Astrocyte (in vitro differentiated cells and primary cell): ENCODE measurements at regions not wholly inside any gene's neighbourhood (a gene's known extent, or its start where the extent isn't known, plus 50 kb on each side); places are given as distances from the start of the nearest gene placed in this dataset.

ENCODE experiments used
- DNase-seq: peaks from one replicate; pipeline ENCODE4 v3.0.0-alpha.2; 2010; ENCODE audit warnings: low read depth
- FAIRE-seq: peaks from 2 replicates; lab custom pipeline; 2011; peaks lifted over from hg19 to GRCh38; lab: Jason Lieb, UNC
- H2AFZ ChIP-seq: 2 replicates; pipeline ENCODE4 v1.6.0; 2012; ENCODE audit warnings: low read depth, low read length, inconsistent platforms
- H3K27ac ChIP-seq: 2 replicates; pipeline ENCODE4 v1.5.1; 2011; ENCODE audit warnings: low read depth, low read length, inconsistent platforms
- H3K27me3 ChIP-seq: 2 replicates; pipeline ENCODE4 v1.6.0; 2011; ENCODE audit warnings: low read length, inconsistent platforms; ENCODE audit not compliant: insufficient read depth
- H3K36me3 ChIP-seq: 2 replicates; pipeline ENCODE4 v1.5.1; 2011; ENCODE audit warnings: low read length, inconsistent platforms; ENCODE audit not compliant: insufficient read depth
- H3K4me1 ChIP-seq: 2 replicates; pipeline ENCODE4 v1.5.1; 2011; ENCODE audit warnings: low read length, inconsistent platforms; ENCODE audit not compliant: insufficient read depth
- H3K4me2 ChIP-seq: 2 replicates; pipeline ENCODE4 v1.6.0; 2012; ENCODE audit warnings: low read length, inconsistent platforms
- H3K4me3 ChIP-seq: 2 replicates; pipeline ENCODE4 v1.5.1; 2011; ENCODE audit warnings: low read depth, mild to moderate bottlenecking, low read length, inconsistent platforms; ENCODE audit not compliant: insufficient read depth
- H3K79me2 ChIP-seq: 2 replicates; pipeline ENCODE4 v1.6.0; 2012; ENCODE audit warnings: mild to moderate bottlenecking, low read length, inconsistent platforms; ENCODE audit not compliant: insufficient read depth
- H3K9ac ChIP-seq: 2 replicates; pipeline ENCODE4 v1.6.0; 2012; ENCODE audit warnings: mild to moderate bottlenecking, low read length, inconsistent platforms
- H3K9me3 ChIP-seq: 2 replicates; pipeline ENCODE4 v1.5.1; 2012; ENCODE audit warnings: low read depth, mild to moderate bottlenecking, low read length, inconsistent platforms; ENCODE audit not compliant: insufficient read depth
- H4K20me1 ChIP-seq: 2 replicates; pipeline ENCODE4 v1.6.0; 2012; ENCODE audit warnings: low read length, inconsistent platforms; ENCODE audit not compliant: insufficient read depth
- H3K27ac Mint-ChIP-seq: one replicate; pipeline ENCODE4 v1.8.0; 2021; ENCODE audit warnings: mild to moderate bottlenecking, mixed read lengths; ENCODE audit not compliant: unreplicated experiment
- H3K27me3 Mint-ChIP-seq: one replicate; pipeline ENCODE4 v1.8.0; 2021; ENCODE audit warnings: low read depth, mixed read lengths; ENCODE audit not compliant: unreplicated experiment
- H3K36me3 Mint-ChIP-seq: one replicate; pipeline ENCODE4 v1.8.0; 2021; ENCODE audit warnings: low read depth, mixed read lengths; ENCODE audit not compliant: unreplicated experiment
- H3K4me1 Mint-ChIP-seq: one replicate; pipeline ENCODE4 v1.8.0; 2021; ENCODE audit warnings: low read depth, mixed read lengths; ENCODE audit not compliant: unreplicated experiment
- H3K4me3 Mint-ChIP-seq: one replicate; pipeline ENCODE4 v1.8.0; 2021; ENCODE audit warnings: mild to moderate bottlenecking, moderate library complexity, mixed read lengths; ENCODE audit not compliant: unreplicated experiment
- H3K9me3 Mint-ChIP-seq: one replicate; pipeline ENCODE4 v1.8.0; 2021; ENCODE audit warnings: mild to moderate bottlenecking, mixed read lengths; ENCODE audit not compliant: unreplicated experiment
- CTCF ChIP-seq: IDR thresholded peaks from 2 replicates; pipeline ENCODE4 v1.5.1; 2011; ENCODE audit warnings: low read depth, mild to moderate bottlenecking, inconsistent platforms, low read length, moderate library complexity; ENCODE audit not compliant: insufficient read depth
- EZH2 ChIP-seq: IDR thresholded peaks from 2 replicates; pipeline ENCODE4 v1.6.1; 2012; ENCODE audit warnings: mild to moderate bottlenecking, low read length, inconsistent platforms; ENCODE audit not compliant: insufficient read depth

- Histone ChIP-seq H3K4me2 (no peak overlapping the region), H3K27ac (no peak overlapping the region), H3K9ac (no peak overlapping the region), H3K27me3 (peaks cover 2% of the 10 kb centered on the region), H2AFZ (no peak overlapping the region), H3K79me2 (no peaks in the 10 kb centered on the region), H3K4me1 (no peaks in the 10 kb centered on the region), H3K4me3 (no peak overlapping the region), H4K20me1 (no peaks in the 10 kb centered on the region), H3K36me3 (no peaks in the 10 kb centered on the region), H3K9me3 (no peaks in the 10 kb centered on the region)
- peaks cover 17% of the 10 kb centered on the region for H3K27me3 Mint-ChIP-seq
- no peaks in the 10 kb centered on the region for H3K36me3 Mint-ChIP-seq
- no peaks in the 10 kb centered on the region for H3K9me3 Mint-ChIP-seq
- no peak for FAIRE-seq
- H3K4me1 Mint-ChIP-seq = no peaks in the 10 kb centered on the region
- no peak overlapping the region for H3K4me3 Mint-ChIP-seq
- no peak for DNase-seq
- no peak overlapping the region for H3K27ac Mint-ChIP-seq
- TF ChIP-seq CTCF (no peak), EZH2 (no peak)
These were observed 167.9 kb downstream of the NUP210 start for GRCh38 chr3:13252207-13252606.

DNA sequence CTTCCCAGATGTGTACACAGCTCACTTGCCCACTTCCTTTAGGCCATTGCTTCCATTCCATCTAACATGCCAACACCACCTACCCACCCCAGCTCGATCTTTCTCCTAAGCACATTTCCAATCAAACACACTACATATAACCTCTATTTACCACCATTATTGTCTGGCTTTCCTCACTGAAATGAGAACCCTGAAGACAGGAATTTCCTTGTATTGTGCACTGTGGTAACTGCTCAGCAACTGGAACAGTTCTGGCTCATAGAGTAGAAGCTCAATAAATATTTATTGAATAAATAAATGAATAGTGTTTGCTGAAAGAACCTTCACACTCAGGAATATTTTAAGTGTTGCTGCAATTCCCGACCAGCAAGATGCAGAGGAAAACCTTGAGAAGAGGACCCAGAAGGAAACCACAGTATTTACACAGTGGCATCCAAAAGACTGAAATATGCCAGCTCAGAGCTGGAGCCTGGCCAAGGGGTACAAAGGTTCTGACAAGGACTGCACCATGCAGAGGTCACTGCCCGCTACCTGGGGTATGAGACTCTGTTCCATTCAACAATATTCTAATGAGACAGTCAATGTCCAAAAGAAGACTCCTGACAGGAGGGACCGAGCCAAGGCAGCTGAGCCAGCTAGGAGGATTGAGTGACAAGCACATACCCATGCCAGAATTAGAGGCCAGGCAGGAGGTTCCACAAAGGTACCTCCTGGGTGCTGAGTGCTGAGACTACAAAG, 168.8 kb downstream of the NUP210 start:
- H3K27ac Mint-ChIP-seq = no peak overlapping the region
- H3K4me3 Mint-ChIP-seq = no peak overlapping the region
- H3K9me3 Mint-ChIP-seq = no peaks in the 10 kb centered on the region
- no peak overlapping the region for H2AFZ ChIP-seq
- no peak overlapping the region for H3K4me3 ChIP-seq
- no peaks in the 10 kb centered on the region for H3K36me3 Mint-ChIP-seq
- H3K27me3 Mint-ChIP-seq = peaks cover 20% of the 10 kb centered on the region
- no peaks in the 10 kb centered on the region for H4K20me1 ChIP-seq
- H3K4me2 ChIP-seq = no peak overlapping the region
- H3K27ac ChIP-seq = no peak overlapping the region
- H3K36me3 ChIP-seq = no peaks in the 10 kb centered on the region
- H3K79me2 ChIP-seq = no peaks in the 10 kb centered on the region
- no peak for DNase-seq
- no peaks in the 10 kb centered on the region for H3K4me1 ChIP-seq
- H3K27me3 ChIP-seq = peaks cover 2% of the 10 kb centered on the region
- no peak for TF ChIP-seq EZH2
- no peak for TF ChIP-seq CTCF
- no peak overlapping the region for H3K9ac ChIP-seq
- no peaks in the 10 kb centered on the region for H3K4me1 Mint-ChIP-seq
- no peaks in the 10 kb centered on the region for H3K9me3 ChIP-seq
- FAIRE-seq = no peak

DNA sequence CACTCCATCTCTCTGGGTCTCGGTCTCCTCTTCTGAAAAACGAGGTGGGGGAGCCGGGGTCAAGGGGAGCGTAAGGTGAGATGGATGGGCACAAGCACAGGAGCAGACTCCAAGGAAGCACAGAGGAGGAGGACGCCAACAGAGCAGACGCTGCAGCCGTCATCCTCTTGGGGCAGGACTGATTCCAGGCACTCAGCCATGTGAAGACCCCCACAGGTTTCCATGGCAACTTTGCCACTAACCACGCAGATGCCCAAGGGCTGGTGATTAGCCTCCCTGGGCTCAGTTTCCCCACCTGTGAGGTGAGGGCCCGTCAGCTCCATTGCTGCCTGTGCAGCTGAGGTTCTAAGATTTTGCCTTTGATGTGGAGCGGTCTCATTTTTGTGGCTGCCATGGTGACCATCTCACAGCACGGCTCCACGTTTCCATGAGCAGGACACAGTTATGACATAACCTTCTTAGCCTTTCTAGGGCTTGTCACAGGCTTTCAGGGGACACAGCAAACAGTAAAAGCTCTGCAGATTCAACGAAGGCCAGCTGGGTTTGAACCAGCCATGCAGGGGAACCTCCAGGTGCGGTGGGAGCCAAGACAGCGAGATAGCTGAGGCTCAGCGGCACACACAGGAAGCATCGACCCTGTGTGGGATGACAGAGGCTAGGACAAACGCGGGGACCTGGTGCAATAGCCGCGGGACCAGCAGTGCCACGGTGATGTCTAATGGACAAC, 170.3 kb downstream of the NUP210 start:
- no peak overlapping the region for H3K4me3 Mint-ChIP-seq

More for the DNA sequence above, 170.3 kb downstream of the NUP210 start:
- Histone ChIP-seq H4K20me1 (no peaks in the 10 kb centered on the region), H3K9me3 (no peaks in the 10 kb centered on the region), H3K4me1 (no peaks in the 10 kb centered on the region), H3K9ac (no peak overlapping the region), H3K27ac (no peak overlapping the region), H3K36me3 (no peaks in the 10 kb centered on the region), H3K4me2 (no peak overlapping the region), H3K79me2 (no peaks in the 10 kb centered on the region), H3K4me3 (no peak overlapping the region), H3K27me3 (peaks cover 2% of the 10 kb centered on the region), H2AFZ (no peak overlapping the region)
- Mint-ChIP-seq H3K4me1 (no peaks in the 10 kb centered on the region), H3K27me3 (peaks cover 21% of the 10 kb centered on the region), H3K27ac (no peak overlapping the region), H3K36me3 (no peaks in the 10 kb centered on the region), H3K9me3 (no peaks in the 10 kb centered on the region)
- FAIRE-seq (no peak), DNase-seq (no peak)
- TF ChIP-seq EZH2 (no peak), CTCF (no peak)
